NCI-H2196 treated with DMSO at 0.1 percent for 48 hours (cell line): ENCODE measurements at regions not wholly inside any gene's neighbourhood (a gene's known extent, or its start where the extent isn't known, plus 50 kb on each side); places are given as distances from the start of the nearest gene placed in this dataset.

ENCODE experiments used
- DNase-seq: peaks from one replicate; lab custom pipeline; 2025; ENCODE audit not compliant: unreplicated experiment; lab: John Stamatoyannopoulos, UW

- DNase-seq = no peak
These were observed 132.2 kb downstream of the ASB7 start for GRCh38 chr15:100734586-100734985.

DNA sequence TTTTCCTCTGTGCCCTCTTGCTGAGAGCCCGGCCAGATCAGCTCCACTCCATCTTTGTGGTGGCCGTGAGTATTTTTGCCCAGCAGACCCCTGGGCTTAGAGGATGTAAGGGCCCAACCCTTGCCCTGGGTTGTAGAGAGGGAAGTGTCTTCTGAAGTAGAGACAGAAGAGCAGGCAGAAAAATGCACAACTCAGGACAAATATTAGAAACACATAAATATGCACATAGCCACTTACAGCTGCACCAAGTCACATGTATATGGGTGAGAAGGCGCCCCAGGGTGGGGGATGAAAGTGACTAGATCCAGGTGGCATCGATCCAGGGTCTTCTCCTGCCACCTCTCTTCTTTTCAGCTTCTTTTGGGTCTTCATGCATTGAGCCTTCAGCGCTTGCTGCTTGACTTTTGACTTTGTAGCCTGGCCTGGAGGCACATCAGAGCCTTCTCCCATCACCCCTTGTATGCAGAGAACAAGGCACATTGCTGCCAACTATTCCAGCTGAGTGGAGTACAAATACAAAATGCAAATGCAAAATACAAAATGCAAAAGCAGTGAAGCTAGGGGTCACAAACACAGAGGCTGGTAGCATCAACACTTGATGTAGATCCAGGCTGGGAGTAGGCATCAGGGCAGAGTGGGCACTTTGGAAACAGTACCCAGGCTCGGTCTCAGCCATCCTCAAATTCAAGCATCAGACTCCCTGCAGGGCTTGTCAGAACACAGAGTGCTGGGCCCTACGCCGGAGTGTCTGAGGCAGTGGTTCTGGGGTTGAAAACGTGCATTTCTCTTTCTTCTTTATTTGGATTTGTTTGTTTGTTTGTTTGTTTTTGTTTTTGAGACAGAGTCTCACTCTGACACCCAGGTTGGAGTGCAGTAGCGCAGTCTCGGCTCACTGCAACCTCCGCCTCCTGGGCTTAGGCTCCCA, 133.0 kb downstream of the ASB7 start:
- DNase-seq = no peak

DNA sequence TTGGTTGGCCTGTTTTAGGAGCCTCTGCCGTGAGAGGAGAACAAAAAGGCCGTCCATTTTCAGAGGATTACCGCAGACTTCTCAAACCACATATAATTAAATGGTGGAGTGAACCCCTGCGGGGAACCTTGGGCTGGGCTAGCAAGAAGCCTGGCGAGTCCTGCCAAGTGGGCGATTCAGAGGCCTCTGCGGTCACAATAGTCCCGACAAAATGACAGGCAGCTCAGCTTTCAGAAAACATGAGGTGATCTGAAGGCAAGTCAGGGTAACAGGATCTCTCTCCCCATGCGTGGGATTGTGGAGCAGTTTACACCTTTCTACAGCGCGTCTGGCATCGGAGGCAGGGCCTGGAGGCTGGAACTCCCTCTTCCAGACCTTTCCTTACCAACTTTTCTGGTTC, 134.8 kb downstream of the ASB7 start:
- DNase-seq = no peak

DNA sequence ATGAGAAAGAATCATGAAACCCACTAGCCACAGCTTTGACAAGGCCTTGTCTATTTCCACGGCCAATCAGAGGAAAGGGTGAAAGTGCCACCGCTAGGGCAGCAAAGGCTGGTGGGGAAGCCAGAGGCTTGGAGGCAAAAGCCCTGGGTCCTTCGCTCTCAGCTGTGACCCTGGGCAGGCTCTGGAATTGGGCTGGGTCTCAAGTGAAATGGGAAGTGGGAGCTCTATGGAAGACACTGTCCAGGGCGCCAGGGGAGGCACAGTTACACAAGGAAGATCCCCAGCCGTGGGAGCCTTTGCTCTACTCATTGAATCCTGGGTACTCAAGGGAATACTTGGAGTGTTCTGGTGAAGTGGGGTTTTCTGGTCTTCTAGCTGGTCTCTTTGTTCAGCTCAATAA, 136.2 kb downstream of the ASB7 start:
- no peak for DNase-seq

DNA sequence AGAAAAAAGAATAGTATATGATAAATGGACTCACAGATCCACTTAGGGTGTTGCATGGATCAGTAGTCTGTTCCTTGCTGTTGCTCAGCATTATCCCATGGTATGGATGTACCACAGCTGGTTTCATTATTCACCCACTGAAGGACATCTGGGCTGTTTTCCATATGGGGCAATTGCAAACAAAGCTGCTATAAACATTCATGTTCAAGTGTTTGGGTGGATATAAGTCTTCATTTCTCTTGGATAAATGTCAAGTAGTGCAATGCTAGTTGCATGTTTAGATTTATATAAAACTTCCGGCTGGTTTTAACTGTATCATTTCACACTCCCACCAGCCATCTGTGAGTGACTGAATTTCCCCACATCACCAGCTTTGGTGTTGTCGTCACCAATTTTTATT, 137.7 kb downstream of the ASB7 start:
- no peak for DNase-seq

- DNase-seq = no peak
These were observed 128.0 kb upstream of the ALDH1A3 start for GRCh38 chr15:100751585-100751984.

GRCh38 chr15:100753503-100753902, 126.1 kb upstream of the ALDH1A3 start:
- DNase-seq = no peak

DNA sequence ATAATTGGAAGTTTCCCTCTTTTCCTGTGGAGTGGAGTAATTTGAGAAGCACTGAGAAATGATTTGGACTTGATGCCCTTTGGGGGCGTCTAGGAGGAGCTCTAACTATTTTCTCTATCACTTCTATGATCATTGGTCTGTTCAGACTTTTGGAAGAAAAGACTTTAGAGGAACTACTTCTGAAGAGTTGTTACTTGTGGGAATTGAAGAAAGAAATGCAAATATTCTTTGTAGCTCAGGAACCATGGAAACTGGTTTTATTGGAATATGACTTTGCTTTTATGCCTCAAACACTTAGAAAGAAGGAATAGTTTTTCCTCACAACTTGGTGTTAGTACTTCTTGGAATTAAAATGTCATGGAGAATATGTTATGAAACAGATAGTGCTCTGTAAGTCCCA, 122.0 kb upstream of the ALDH1A3 start:
- no peak for DNase-seq

DNA sequence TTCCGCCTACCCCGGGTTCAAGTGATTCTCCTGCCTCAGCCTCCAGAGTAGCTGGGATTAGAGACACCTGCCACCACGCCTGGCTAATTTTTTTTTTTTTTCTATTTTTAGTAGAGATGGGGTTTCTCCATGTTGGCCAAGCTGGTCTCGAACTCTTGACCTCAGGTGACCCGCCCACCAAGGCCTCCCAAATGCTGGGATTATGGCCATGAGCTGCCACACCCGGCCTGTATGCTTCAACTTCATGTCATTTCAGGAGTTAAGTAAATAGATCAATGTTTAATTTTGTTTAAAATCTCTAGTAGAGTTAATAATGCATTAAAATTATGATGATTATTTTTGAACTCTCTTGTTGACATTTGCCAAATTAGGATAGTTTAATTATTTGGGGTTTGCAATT, 121.1 kb upstream of the ALDH1A3 start:
- no peak for DNase-seq

GRCh38 chr15:100759106-100759505, 120.5 kb upstream of the ALDH1A3 start:
- no peak for DNase-seq

DNA sequence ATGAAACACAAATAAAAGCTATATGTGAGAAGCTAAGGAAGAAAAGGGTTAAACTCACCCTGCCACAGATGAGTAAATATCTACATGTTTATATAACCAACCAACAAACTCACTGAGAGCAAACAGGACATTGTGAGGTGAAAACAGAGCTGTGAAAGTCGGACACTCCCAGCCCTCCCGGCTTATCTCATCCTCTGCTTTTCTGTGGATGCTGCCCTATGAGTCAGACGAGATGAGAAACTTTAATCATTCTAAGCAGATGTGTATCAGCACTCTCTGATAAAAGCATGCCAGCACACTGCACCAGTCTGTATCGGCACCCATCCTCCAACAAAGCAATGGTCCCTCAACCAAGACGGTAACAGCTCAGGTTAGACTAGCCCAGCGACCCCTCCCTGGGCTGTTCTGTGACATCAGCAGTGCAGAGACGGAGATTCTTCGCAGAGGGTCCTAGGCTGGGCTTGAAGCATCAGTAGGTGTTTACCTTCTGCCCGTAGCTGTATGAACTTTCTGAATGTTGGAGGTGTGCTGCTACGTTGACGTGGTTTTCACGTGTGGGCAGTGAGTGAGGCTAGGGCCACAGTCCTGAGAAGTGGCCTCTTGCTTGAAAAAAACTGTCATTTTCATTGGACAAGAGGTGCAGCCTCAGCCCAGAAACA, 119.8 kb upstream of the ALDH1A3 start:
- no peak for DNase-seq

GRCh38 chr15:100760357-100760903, 119.2 kb upstream of the ALDH1A3 start:
- no peak for DNase-seq

GRCh38 chr15:100761290-100761935, 118.2 kb upstream of the ALDH1A3 start:
- no peak for DNase-seq

DNA sequence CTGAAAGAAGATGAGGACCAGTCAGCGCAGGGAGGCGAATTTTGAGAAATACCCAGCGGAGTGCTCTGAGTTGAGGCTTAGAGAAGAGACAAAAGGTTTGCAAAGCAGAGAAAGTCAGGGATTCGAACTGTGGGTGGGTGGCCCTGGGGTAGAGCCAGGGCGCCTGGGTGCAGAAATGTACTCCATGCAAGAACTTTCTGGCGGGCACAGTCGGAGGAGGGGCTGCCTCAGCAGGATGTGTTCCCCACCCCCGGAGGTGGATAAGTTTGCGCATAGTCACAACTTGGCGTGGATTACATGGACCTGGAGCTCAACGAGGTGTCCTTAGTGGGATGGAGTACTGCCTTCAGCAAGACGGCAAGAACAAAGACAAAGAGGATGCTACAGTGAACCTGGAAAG, 117.3 kb upstream of the ALDH1A3 start:
- no peak for DNase-seq

DNA sequence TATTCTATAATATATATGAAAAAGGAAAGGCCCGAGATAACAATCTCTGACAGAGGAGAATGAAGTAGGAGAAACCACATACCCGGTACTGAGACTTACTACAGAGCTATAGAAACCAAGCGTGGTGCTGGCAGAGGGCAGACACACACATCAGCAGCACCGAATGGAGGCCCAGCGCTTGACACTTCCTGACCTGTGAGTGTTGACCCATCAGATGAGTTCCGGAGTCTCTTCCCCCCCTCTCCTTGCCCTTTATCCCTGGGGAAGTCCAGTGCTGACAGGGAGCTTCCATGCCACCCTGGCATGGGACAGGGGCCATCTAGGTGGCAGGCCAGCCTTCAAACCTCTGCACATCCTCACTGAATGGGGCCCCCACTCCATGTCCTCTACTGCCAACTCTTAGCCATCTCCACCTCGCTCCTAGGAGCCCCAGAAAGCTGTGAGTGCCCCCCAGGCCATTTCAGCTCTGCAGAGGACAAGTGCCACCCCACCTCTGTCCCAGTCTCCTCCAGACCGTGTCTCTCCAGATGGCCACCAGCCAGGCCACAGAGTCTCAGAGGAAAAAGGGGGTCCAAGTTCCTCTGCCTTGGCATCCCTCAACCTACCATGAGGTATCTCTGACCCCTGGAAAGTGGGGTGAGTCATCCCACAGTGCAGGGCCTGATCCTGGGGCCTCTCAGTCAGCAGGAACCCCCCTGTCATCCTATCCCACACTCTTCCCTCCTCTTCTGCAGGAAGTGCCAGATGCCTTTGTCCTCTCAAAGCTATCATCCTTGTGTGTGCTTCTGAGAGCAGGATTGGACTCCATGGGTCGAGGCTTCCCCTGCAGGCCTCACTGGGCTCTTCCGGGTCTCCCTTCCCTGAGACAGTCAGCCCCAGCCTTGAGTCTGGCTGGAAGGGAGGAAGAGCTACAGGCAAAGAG, 116.5 kb upstream of the ALDH1A3 start:
- no peak for DNase-seq

DNA sequence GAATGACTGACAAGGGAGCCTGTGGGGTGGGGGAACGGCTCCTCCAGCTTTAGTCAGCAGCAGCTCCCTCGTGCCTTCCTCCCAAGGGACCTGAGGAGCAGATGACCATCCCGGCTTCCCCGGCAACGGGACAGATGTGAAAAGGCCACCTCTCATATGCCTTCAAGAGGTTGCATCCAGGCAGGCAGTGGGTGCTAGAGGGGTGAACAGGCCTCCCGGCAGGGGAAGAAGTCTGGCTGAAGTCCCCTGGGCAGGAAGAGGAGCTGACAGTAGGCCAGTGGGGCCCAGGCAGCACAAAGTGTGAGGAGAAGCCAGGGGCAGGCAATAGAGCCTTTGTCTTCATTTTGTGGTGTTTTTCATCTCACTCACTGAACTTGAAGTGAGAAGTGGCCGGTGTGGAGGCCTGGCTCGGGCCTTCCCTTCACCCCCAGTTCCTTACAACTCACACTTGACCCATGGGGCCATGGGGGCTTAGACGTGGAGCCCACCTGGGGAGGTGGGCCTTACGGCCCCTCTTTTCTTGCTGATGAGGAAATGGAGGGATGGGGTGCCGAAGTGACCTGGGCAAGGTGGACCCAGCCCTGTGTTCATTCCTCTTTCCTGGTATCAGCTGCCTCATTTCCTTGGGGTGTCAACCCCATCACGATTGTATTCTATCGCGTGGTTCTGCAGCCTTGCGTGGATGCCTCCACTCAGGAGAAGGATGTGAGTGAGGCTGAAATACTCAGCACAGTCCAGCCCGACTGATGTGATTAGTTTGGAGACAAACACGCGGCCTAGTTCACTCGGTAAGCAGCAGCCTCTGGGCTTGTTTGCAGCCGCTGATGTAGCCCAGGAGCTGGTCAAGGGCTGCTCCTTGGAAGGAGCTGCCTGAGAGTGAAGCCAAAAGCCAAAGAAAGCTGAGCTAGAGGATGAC, 115.5 kb upstream of the ALDH1A3 start:
- no peak for DNase-seq

- DNase-seq = no peak
These were observed 114.7 kb upstream of the ALDH1A3 start for GRCh38 chr15:100764778-100765466.

DNA sequence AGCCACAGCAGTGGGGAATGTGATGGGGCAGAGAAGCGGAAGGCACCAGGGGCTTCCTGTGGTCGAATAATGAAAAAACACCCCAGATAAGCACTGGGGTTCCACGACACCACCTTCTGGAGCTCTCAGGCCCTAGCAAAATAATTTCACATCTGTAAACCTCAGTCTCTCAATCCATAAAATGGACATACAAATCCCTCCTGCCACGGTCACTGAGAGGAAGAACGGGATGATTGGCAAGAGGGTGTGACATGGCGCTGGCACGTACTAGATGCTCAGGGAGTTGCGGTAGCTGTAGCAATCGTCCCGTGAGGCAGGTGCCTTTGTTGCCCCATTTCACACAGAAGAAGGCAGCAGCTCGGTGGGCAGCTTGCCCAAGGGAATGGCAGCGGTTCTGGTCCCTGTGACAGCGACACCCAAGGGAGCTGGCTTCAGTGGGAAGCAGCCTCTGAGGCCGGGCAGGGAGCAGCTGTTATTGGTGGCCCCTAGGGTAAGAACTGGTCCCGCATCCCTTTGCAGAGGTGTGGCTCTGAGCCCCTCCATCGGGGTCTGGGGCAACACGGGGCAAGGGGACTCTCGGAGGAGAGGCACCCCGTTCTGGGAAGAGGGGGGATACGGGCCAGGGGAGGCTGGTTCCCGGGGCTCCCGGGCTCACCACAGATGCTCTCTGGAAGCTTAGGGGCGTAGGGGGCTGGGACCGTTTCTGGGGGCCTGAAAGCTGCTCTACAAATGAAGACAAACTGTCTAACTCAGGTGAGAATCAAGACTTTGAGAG, 114.0 kb upstream of the ALDH1A3 start:
- DNase-seq = no peak
